H9 (cell line): ENCODE measurements at regions not wholly inside any gene's neighbourhood (a gene's known extent, or its start where the extent isn't known, plus 50 kb on each side); places are given as distances from the start of the nearest gene placed in this dataset.

Experiments
- DNase-seq: peaks from one replicate; pipeline ENCODE4 v3.0.0-alpha.2; 2017
- H2AFZ ChIP-seq: one replicate; pipeline ENCODE4 v1.6.1; 2013; ENCODE audit warnings: mild to moderate bottlenecking, low read length, control low read depth, moderate library complexity
- H2AK5ac ChIP-seq: 2 replicates; pipeline ENCODE4 v1.6.1; 2013; ENCODE audit warnings: low read length, control low read depth, mixed read lengths; ENCODE audit not compliant: insufficient read length
- H2BK120ac ChIP-seq: one replicate; pipeline ENCODE4 v1.6.1; 2013; ENCODE audit warnings: low read depth, mild to moderate bottlenecking, low read length, control low read depth, inconsistent platforms; ENCODE audit not compliant: poor library complexity, severe bottlenecking
- H2BK12ac ChIP-seq: 2 replicates; pipeline ENCODE4 v1.6.1; 2013; ENCODE audit warnings: low read length, control low read depth, mixed read lengths, low read depth; ENCODE audit not compliant: insufficient read length
- H2BK15ac ChIP-seq: 2 replicates; pipeline ENCODE4 v1.6.1; 2013; ENCODE audit warnings: low read depth, low read length, control low read depth
- H2BK20ac ChIP-seq: one replicate; pipeline ENCODE4 v1.6.1; 2013; ENCODE audit warnings: low read depth, mild to moderate bottlenecking, low read length, control low read depth, inconsistent platforms; ENCODE audit not compliant: poor library complexity, severe bottlenecking
- H2BK5ac ChIP-seq: 2 replicates; pipeline ENCODE4 v1.6.1; 2013; ENCODE audit warnings: low read length, control low read depth, mixed read lengths; ENCODE audit not compliant: insufficient read length
- H3K14ac ChIP-seq: 2 replicates; pipeline ENCODE4 v1.6.1; 2013; ENCODE audit warnings: low read length, control low read depth; ENCODE audit not compliant: insufficient read depth
- H3K18ac ChIP-seq: 2 replicates; pipeline ENCODE4 v1.6.1; 2013; ENCODE audit warnings: low read depth, mild to moderate bottlenecking, mixed read lengths, low read length, control low read depth; ENCODE audit not compliant: insufficient read length
- H3K23ac ChIP-seq: 2 replicates; pipeline ENCODE4 v1.6.1; 2013; ENCODE audit warnings: low read length, control low read depth, mixed read lengths, low read depth; ENCODE audit not compliant: insufficient read length
- H3K23me2 ChIP-seq: 2 replicates; pipeline ENCODE4 v1.6.1; 2013; ENCODE audit warnings: low read depth, mild to moderate bottlenecking, mixed read lengths, low read length, control low read depth; ENCODE audit not compliant: insufficient read length, poor library complexity, severe bottlenecking
- H3K27ac ChIP-seq: 2 replicates; pipeline ENCODE4 v1.5.1; 2013; ENCODE audit warnings: low read length, control low read depth, mixed read lengths, low read depth; ENCODE audit not compliant: insufficient read length
- H3K27me3 ChIP-seq: 2 replicates; pipeline ENCODE4 v1.6.1; 2013; ENCODE audit warnings: low read length, control low read depth, inconsistent platforms; ENCODE audit not compliant: insufficient read depth
- H3K4ac ChIP-seq: 2 replicates; pipeline ENCODE4 v1.6.1; 2013; ENCODE audit warnings: low read depth, mild to moderate bottlenecking, control low read depth, inconsistent platforms, low read length, moderate library complexity
- H3K4me1 ChIP-seq: 2 replicates; pipeline ENCODE4 v1.6.1; 2013; ENCODE audit warnings: low read length, control low read depth, inconsistent platforms; ENCODE audit not compliant: insufficient read depth
- H3K4me2 ChIP-seq: 2 replicates; pipeline ENCODE4 v1.6.1; 2013; ENCODE audit warnings: low read length, control low read depth, mixed read lengths; ENCODE audit not compliant: insufficient read length, insufficient read depth
- H3K56ac ChIP-seq: 2 replicates; pipeline ENCODE4 v1.6.1; 2013; ENCODE audit warnings: low read depth, mild to moderate bottlenecking, mixed read lengths, low read length, control low read depth; ENCODE audit not compliant: insufficient read length
- H3K79me1 ChIP-seq: 2 replicates; pipeline ENCODE4 v1.6.1; 2013; ENCODE audit warnings: low read depth, mild to moderate bottlenecking, moderate library complexity, low read length, control low read depth, inconsistent platforms; ENCODE audit not compliant: insufficient read depth, poor library complexity, severe bottlenecking
- H3K79me2 ChIP-seq: 2 replicates; pipeline ENCODE4 v1.6.1; 2013; ENCODE audit warnings: low read length, control low read depth, inconsistent platforms; ENCODE audit not compliant: insufficient read depth
- H3K9ac ChIP-seq: 2 replicates; pipeline ENCODE4 v1.6.1; 2013; ENCODE audit warnings: low read length, control low read depth, mixed read lengths; ENCODE audit not compliant: insufficient read length; ENCODE audit errors: extremely low read depth
- H3K9me3 ChIP-seq: one replicate; pipeline ENCODE4 v1.6.1; 2013; ENCODE audit warnings: low read depth, low read length, inconsistent platforms; ENCODE audit not compliant: control insufficient read depth
- H3T11ph ChIP-seq: one replicate; pipeline ENCODE4 v1.6.1; 2013; ENCODE audit warnings: mild to moderate bottlenecking, low read length, control low read depth, inconsistent platforms
- H4K20me1 ChIP-seq: one replicate; pipeline ENCODE4 v1.6.1; 2013; ENCODE audit not compliant: control insufficient read depth, insufficient read length, insufficient read depth
- H4K5ac ChIP-seq: 2 replicates; pipeline ENCODE4 v1.6.1; 2013; ENCODE audit warnings: low read depth, mild to moderate bottlenecking, mixed read lengths, low read length, control low read depth; ENCODE audit not compliant: insufficient read length
- H4K8ac ChIP-seq: replicated peaks from 2 replicates; pipeline ENCODE4 v1.6.1; 2013; ENCODE audit warnings: low read length, control low read depth, mixed read lengths, low read depth; ENCODE audit not compliant: insufficient read length
- H4K91ac ChIP-seq: 2 replicates; pipeline ENCODE4 v1.6.1; 2013; ENCODE audit warnings: low read depth, mild to moderate bottlenecking, moderate library complexity, mixed read lengths, low read length, control low read depth; ENCODE audit not compliant: insufficient read length
- H3K27ac Mint-ChIP-seq, 3 experiments: 2 replicates in 2 of 3; 3 replicates in 1 of 3; pipeline ENCODE4 v1.8.0; 2020 to 2021; ENCODE audit warnings: mixed read lengths in 3 of 3, mild to moderate bottlenecking in 1 of 3, moderate library complexity in 1 of 3
- H3K27me3 Mint-ChIP-seq: 2 replicates; pipeline ENCODE4 v1.8.0; 2021; ENCODE audit warnings: low read depth, mild to moderate bottlenecking, moderate library complexity, mixed read lengths
- H3K36me3 Mint-ChIP-seq, 3 experiments: 2 replicates in 2 of 3; 3 replicates in 1 of 3; pipeline ENCODE4 v1.8.0; 2020 to 2021; ENCODE audit warnings: low read depth in 3 of 3, mixed read lengths in 3 of 3; ENCODE audit not compliant: insufficient read depth in 1 of 3
- H3K4me1 Mint-ChIP-seq, 2 experiments: 2 replicates each; pipeline ENCODE4 v1.8.0; 2020; ENCODE audit warnings: mixed read lengths in 2 of 2
- H3K4me3 Mint-ChIP-seq, 2 experiments: 2 replicates in 1 of 2; 3 replicates in 1 of 2; pipeline ENCODE4 v1.8.0; 2020 to 2021; ENCODE audit warnings: mild to moderate bottlenecking in 2 of 2, mixed read lengths in 2 of 2, moderate library complexity in 1 of 2
- H3K9me3 Mint-ChIP-seq, 2 experiments: 2 replicates in 1 of 2; 3 replicates in 1 of 2; pipeline ENCODE4 v1.8.0; 2020; ENCODE audit warnings: mild to moderate bottlenecking in 2 of 2, mixed read lengths in 2 of 2, moderate library complexity in 1 of 2
- CTCF ChIP-seq: fragments of 200-600 bp; sonication (generic); conservative IDR thresholded peaks from 3 replicates; pipeline ENCODE4 v1.8.0; 2021; ENCODE audit warnings: antibody characterized with exemption, mild to moderate bottlenecking
- WGBS: extraction: QIAGEN DNeasy Blood & Tissue Kit; methylation state at CpG from one replicate; pipeline ENCODE4 v1.1.7; 2013; ENCODE audit warnings: missing lambda C conversion rate, low lambda C conversion rate, mixed read lengths; ENCODE audit not compliant: insufficient read length; ENCODE audit errors: extremely low coverage; 5-methylcytosine and 5-hydroxymethylcytosine counted together

- Histone ChIP-seq H3K79me1 (no peaks in the 10 kb centered on the region), H3K4me2 (no peak overlapping the region), H3K56ac (no peak overlapping the region), H3K4ac (no peak overlapping the region), H3T11ph (no peak overlapping the region), H2BK5ac (no peak overlapping the region), H3K9ac (no peak overlapping the region), H3K18ac (no peak overlapping the region), H4K91ac (no peak overlapping the region), H4K5ac (no peak overlapping the region), H3K23me2 (no peaks in the 10 kb centered on the region), H2AFZ (no peak overlapping the region), H3K27me3 (no peaks in the 10 kb centered on the region), H2BK12ac (no peak overlapping the region), H2BK20ac (no peak overlapping the region), H3K14ac (no peak overlapping the region), H3K23ac (no peak overlapping the region), H3K79me2 (no peaks in the 10 kb centered on the region), H3K9me3 (peaks cover 9% of the 10 kb centered on the region), H2AK5ac (no peak overlapping the region), H2BK15ac (no peak overlapping the region), H3K27ac (no peak overlapping the region), H2BK120ac (no peak overlapping the region), H4K20me1 (no peaks in the 10 kb centered on the region), H4K8ac (no peak overlapping the region), H3K4me1 (peaks cover 4% of the 10 kb centered on the region; the same call in 1 of the 2 replicates)
- no peak overlapping the region for H3K4me3 Mint-ChIP-seq
- H3K27ac Mint-ChIP-seq, result peak overlapping the region in 1 of 3 experiments; percentile 25; a peak in 2 of 7 replicates
- TF ChIP-seq CTCF, result no peak
- peaks cover 13 to 18% of the 10 kb centered on the region in 2 experiments for H3K4me1 Mint-ChIP-seq
- H3K9me3 Mint-ChIP-seq, result peaks cover 3 to 11% of the 10 kb centered on the region in 2 experiments; a peak in 4 of 5 replicates
- no peaks in the 10 kb centered on the region for H3K27me3 Mint-ChIP-seq
- WGBS, result no CpG with 5 or more reads among the region's 1 CpG
- H3K36me3 Mint-ChIP-seq, result peaks cover 6 to 16% (median 13%) of the 10 kb centered on the region in 3 experiments; a peak in 6 of 7 replicates
- DNase-seq, result no peak
Measured at GRCh38 chr4:137659431-137659830, 127.1 kb upstream of the PCDH18 start.
